SU-DHL-6 (cell line): ENCODE measurements at regions not wholly inside any gene's neighbourhood (a gene's known extent, or its start where the extent isn't known, plus 50 kb on each side); places are given as distances from the start of the nearest gene placed in this dataset.

Experiments used
- H2AFZ ChIP-seq: fragments of 200-600 bp; sonication (generic); 2 replicates; pipeline ENCODE4 v1.6.1; 2014; ENCODE audit warnings: low read depth, mild to moderate bottlenecking, moderate library complexity, mixed read lengths, antibody characterized with exemption, low read length; ENCODE audit not compliant: severe bottlenecking
- H3F3A ChIP-seq: fragments of 200-600 bp; shearing (Covaris generic); 2 replicates; pipeline ENCODE4 v1.6.0; 2016; ENCODE audit warnings: antibody characterized with exemption, mild to moderate bottlenecking; ENCODE audit not compliant: insufficient read depth
- H3K27ac ChIP-seq: fragments of 200-600 bp; sonication (generic); 2 replicates; pipeline ENCODE4 v1.5.1; 2016; ENCODE audit warnings: low read depth, mild to moderate bottlenecking, low read length, moderate library complexity, mixed read lengths
- H3K27me3 ChIP-seq: fragments of 200-600 bp; sonication (generic), shearing (Covaris generic); 2 replicates; pipeline ENCODE4 v1.6.0; 2014; ENCODE audit warnings: mild to moderate bottlenecking, low read length
- H3K36me3 ChIP-seq: fragments of 200-600 bp; sonication (generic); 2 replicates; pipeline ENCODE4 v1.6.1; 2014; ENCODE audit warnings: mild to moderate bottlenecking, low read length, mixed read lengths
- H3K4me2 ChIP-seq: fragments of 300-600, 200-600 bp; shearing (Covaris generic), sonication (generic); 2 replicates; pipeline ENCODE4 v1.6.0; 2014; ENCODE audit warnings: low read length, low read depth, mild to moderate bottlenecking; ENCODE audit not compliant: poor library complexity, severe bottlenecking
- H3K4me3 ChIP-seq: fragments of 200-600 bp; sonication (generic); 2 replicates; pipeline ENCODE4 v1.5.1; 2014; ENCODE audit warnings: antibody characterized with exemption, low read length, mild to moderate bottlenecking, mixed read lengths; ENCODE audit not compliant: insufficient read depth, poor library complexity, severe bottlenecking
- H3K79me2 ChIP-seq: fragments of 200-600 bp; sonication (generic); 2 replicates; pipeline ENCODE4 v1.6.1; 2014; ENCODE audit warnings: mild to moderate bottlenecking, low read length, moderate library complexity; ENCODE audit not compliant: insufficient read depth
- H3K9ac ChIP-seq: fragments of 200-600 bp; sonication (generic); 2 replicates; pipeline ENCODE4 v1.7.0; 2014; ENCODE audit warnings: mild to moderate bottlenecking, low read length
- H3K9me2 ChIP-seq: fragments of 200-600 bp; sonication (generic); replicated peaks from 2 replicates; pipeline ENCODE4 v1.6.1; 2014; ENCODE audit warnings: low read length; ENCODE audit not compliant: insufficient read depth
- H3K9me3 ChIP-seq: fragments of 200-600 bp; sonication (generic); 2 replicates; pipeline ENCODE4 v1.6.1; 2014; ENCODE audit warnings: low read length, mixed read lengths; ENCODE audit not compliant: insufficient read depth
- H4K20me1 ChIP-seq: fragments of 200-600 bp; sonication (generic); 2 replicates; pipeline ENCODE4 v1.6.1; 2014; ENCODE audit warnings: low read depth, mild to moderate bottlenecking, antibody characterized with exemption, low read length, moderate library complexity, mixed read lengths
- CTCF ChIP-seq: fragments of 200-600 bp; sonication (generic); IDR thresholded peaks from one replicate; pipeline ENCODE4 v1.5.1; 2017; ENCODE audit warnings: antibody characterized with exemption, mild to moderate bottlenecking, low read length, moderate library complexity; ENCODE audit not compliant: insufficient read depth, poor library complexity, severe bottlenecking
- EZH2phosphoT487 ChIP-seq: fragments of 200-600 bp; sonication (generic), shearing (Covaris generic); conservative IDR thresholded peaks from 2 replicates; pipeline ENCODE4 v1.6.1; 2018; ENCODE audit warnings: mild to moderate bottlenecking, antibody characterized with exemption, low read length, moderate library complexity, mixed read lengths

GRCh38 chr13:103759361-103759760 is 693.1 kb upstream of the SLC10A2 start:
- TF ChIP-seq EZH2phosphoT487 (no peak), CTCF (no peak)
- Histone ChIP-seq H3K9me2 (no peaks in the 10 kb centered on the region), H3K27me3 (no peaks in the 10 kb centered on the region), H3K36me3 (no peaks in the 10 kb centered on the region), H3K27ac (no peak overlapping the region), H4K20me1 (no peaks in the 10 kb centered on the region), H3K4me3 (no peak overlapping the region), H3K9me3 (no peaks in the 10 kb centered on the region), H2AFZ (no peak overlapping the region), H3K79me2 (no peaks in the 10 kb centered on the region), H3F3A (no peaks in the 10 kb centered on the region), H3K9ac (no peak overlapping the region), H3K4me2 (no peak overlapping the region)

GRCh38 chr13:103758222-103758621 is 692.0 kb upstream of the SLC10A2 start:
- H3K27ac ChIP-seq: no peak overlapping the region
- no peak overlapping the region for H3K4me2 ChIP-seq
- TF ChIP-seq CTCF (no peak), EZH2phosphoT487 (no peak)
- H3F3A ChIP-seq: no peaks in the 10 kb centered on the region
- H3K9ac ChIP-seq: no peak overlapping the region
- no peaks in the 10 kb centered on the region for H3K36me3 ChIP-seq
- no peaks in the 10 kb centered on the region for H3K9me3 ChIP-seq
- no peaks in the 10 kb centered on the region for H3K79me2 ChIP-seq
- no peak overlapping the region for H2AFZ ChIP-seq
- H3K9me2 ChIP-seq: no peaks in the 10 kb centered on the region
- H4K20me1 ChIP-seq: no peaks in the 10 kb centered on the region
- H3K4me3 ChIP-seq: no peak overlapping the region
- H3K27me3 ChIP-seq: no peaks in the 10 kb centered on the region

GRCh38 chr13:103757361-103757760 is 691.1 kb upstream of the SLC10A2 start:
- H3K79me2 ChIP-seq: no peaks in the 10 kb centered on the region
- H3F3A ChIP-seq: no peaks in the 10 kb centered on the region
- H3K36me3 ChIP-seq: no peaks in the 10 kb centered on the region
- TF ChIP-seq CTCF (no peak), EZH2phosphoT487 (no peak)
- no peaks in the 10 kb centered on the region for H3K9me2 ChIP-seq
- H3K9me3 ChIP-seq: no peaks in the 10 kb centered on the region
- H2AFZ ChIP-seq: no peak overlapping the region
- H3K4me2 ChIP-seq: no peak overlapping the region
- H3K4me3 ChIP-seq: no peak overlapping the region
- H3K9ac ChIP-seq: no peak overlapping the region
- H4K20me1 ChIP-seq: no peaks in the 10 kb centered on the region
- no peak overlapping the region for H3K27ac ChIP-seq
- H3K27me3 ChIP-seq: no peaks in the 10 kb centered on the region
